Ovary (tissue), 7 donors: ENCODE measurements at regions not wholly inside any gene's neighbourhood (a gene's known extent, or its start where the extent isn't known, plus 50 kb on each side); places are given as distances from the start of the nearest gene placed in this dataset.

Experiments
- DNase-seq, 5 donors: peaks; one replicate each; pipeline ENCODE4 v3.0.0-alpha.2; 2019 to 2020
- H3K27ac ChIP-seq, 2 donors: fragments of 200-600 bp; one replicate each; pipeline versions ENCODE4 v1.5.1 to v1.8.0; 2019 to 2022
- H3K27me3 ChIP-seq: fragments of 200-600 bp; one replicate; pipeline ENCODE4 v1.8.0; 2022
- H3K36me3 ChIP-seq: fragments of 200-600 bp; sonication (generic); one replicate; pipeline ENCODE4 v1.5.1; 2019
- H3K4me1 ChIP-seq: one replicate; pipeline ENCODE4 v1.8.1; 2013; ENCODE audit warnings: mild to moderate bottlenecking, moderate library complexity; ENCODE audit not compliant: insufficient read depth
- H3K4me3 ChIP-seq: fragments of 200-600 bp; sonication (generic); one replicate; pipeline ENCODE4 v1.5.1; 2017
- H3K9me3 ChIP-seq, 2 donors: fragments of 200-600 bp in 1 of 2; sonication (generic) in 1 of 2; one replicate each; pipeline versions ENCODE4 v1.5.1 to v1.8.1; 2013 to 2019; ENCODE audit warnings: mild to moderate bottlenecking in 1 of 2, moderate library complexity in 1 of 2
- CTCF ChIP-seq, 3 donors: fragments of 450-650 bp in 2 of 3; fragments of 200-600 bp in 1 of 3; IDR thresholded peaks; one replicate each; pipeline versions ENCODE4 v1.5.1 to v1.8.0; 2016 to 2022; ENCODE audit warnings: antibody characterized with exemption in 3 of 3, mild to moderate bottlenecking in 1 of 3
- EP300 ChIP-seq: sonication (generic); formaldehyde crosslinking; IDR thresholded peaks from one replicate; pipeline ENCODE4 v1.6.1; 2017; ENCODE audit warnings: antibody characterized with exemption
- POLR2A ChIP-seq: fragments of 450-650 bp; IDR thresholded peaks from one replicate; pipeline ENCODE4 v1.6.1; 2017; ENCODE audit warnings: antibody characterized with exemption, mild to moderate bottlenecking, moderate library complexity
- WGBS, 3 donors: extraction: QIAGEN DNeasy Blood & Tissue Kit in 1 of 3; methylation state at CpG; one replicate each; pipeline versions ENCODE4 v1.1.5 to v1.1.7; 2013 to 2017; 5-methylcytosine and 5-hydroxymethylcytosine counted together
- intact Hi-C, 4 donors: fragments of 100-400 bp; cut with DNase I; formaldehyde crosslinking; loops; one replicate each; pipeline versions ENCODE4 v1.11.0 to v1.15.1; 2022 to 2023
- donor health status: DM: no; HTN: no; CAD: no; lungs with moderate emphysema.
- donor health status: DM: no; HTN: no; CAD: no.
- donor health status: Bipolar disorder and iron deficiency.
- donor health status: DM: no; HTN: no; CAD: no.
- donor health status: DM: yes; HTN: yes; CAD: no.

GRCh38 chr1:5245348-5245747 lies 590.9 kb downstream of the AJAP1 start:
- H3K9me3 ChIP-seq, result no peaks in the 10 kb centered on the region
- 72 to 80% (median 72%) methylated on average over 5 of the region's 5 CpGs for WGBS, 3 donors
- H3K27me3 ChIP-seq, result no peaks in the 10 kb centered on the region
- H3K27ac ChIP-seq, result no peak overlapping the region
- TF ChIP-seq POLR2A (no peak), EP300 (no peak), CTCF (IDR thresholded peaks at IDR 0.05) (no peak)
- no peaks in the 10 kb centered on the region for H3K36me3 ChIP-seq
- H3K4me3 ChIP-seq, result no peak overlapping the region
- intact Hi-C loops, result no loop called here
- no peak for DNase-seq
- no peaks in the 10 kb centered on the region for H3K4me1 ChIP-seq

GRCh38 chr1:5244631-5245285 lies 590.3 kb downstream of the AJAP1 start:
- TF ChIP-seq CTCF (IDR thresholded peaks at IDR 0.05) (no peak), POLR2A (no peak), EP300 (no peak)
- Histone ChIP-seq H3K27ac (no peak overlapping the region), H3K9me3 (no peaks in the 10 kb centered on the region), H3K4me3 (no peak overlapping the region), H3K36me3 (no peaks in the 10 kb centered on the region), H3K27me3 (no peaks in the 10 kb centered on the region), H3K4me1 (no peaks in the 10 kb centered on the region)
- no peak for DNase-seq
- intact Hi-C loops, result no loop called here
- WGBS, 3 donors, result 74 to 82% (median 79%) methylated on average over 13 of the region's 13 CpGs

GRCh38 chr1:5242850-5243249 lies 588.4 kb downstream of the AJAP1 start:
- Histone ChIP-seq H3K4me3 (no peak overlapping the region), H3K36me3 (no peaks in the 10 kb centered on the region), H3K27me3 (no peaks in the 10 kb centered on the region), H3K9me3 (no peaks in the 10 kb centered on the region), H3K27ac (no peak overlapping the region), H3K4me1 (no peaks in the 10 kb centered on the region)
- TF ChIP-seq EP300 (no peak), POLR2A (no peak), CTCF (IDR thresholded peaks at IDR 0.05) (no peak)
- whole genome bisulfite sequencing, 3 donors, result 52 to 81% (median 64%) methylated on average over 5 of the region's 5 CpGs
- intact Hi-C loops, result no loop called here
- no peak for DNase-seq

GRCh38 chr1:5239911-5240310 lies 585.5 kb downstream of the AJAP1 start:
- Histone ChIP-seq H3K4me1 (no peaks in the 10 kb centered on the region), H3K36me3 (no peaks in the 10 kb centered on the region), H3K27me3 (no peaks in the 10 kb centered on the region), H3K4me3 (no peak overlapping the region), H3K27ac (no peak overlapping the region), H3K9me3 (no peaks in the 10 kb centered on the region)
- 64 to 66% (median 65%) methylated on average over 5 of the region's 5 CpGs for WGBS, 3 donors
- TF ChIP-seq EP300 (no peak), POLR2A (no peak), CTCF (IDR thresholded peaks at IDR 0.05) (no peak)
- no peak for DNase-seq
- intact Hi-C loops, result loop anchor here in 1 of 4 donors (2.0 kb wide), 1 partner anchor 29 kb away; no protein-coding TSS in a partner anchor
